NB4 (cell line): ENCODE measurements at regions not wholly inside any gene's neighbourhood (a gene's known extent, or its start where the extent isn't known, plus 50 kb on each side); places are given as distances from the start of the nearest gene placed in this dataset.

Experiments
- DNase-seq: peaks from one replicate; pipeline ENCODE4 v3.0.0; 2010; ENCODE audit warnings: low read depth
- H3K4me3 ChIP-seq: one replicate; pipeline ENCODE4 v1.5.1; 2011; ENCODE audit warnings: mild to moderate bottlenecking, low read depth, low read length, moderate library complexity
- MYC ChIP-seq: IDR thresholded peaks from 2 replicates; pipeline ENCODE4 v1.6.1; 2011; ENCODE audit warnings: low read depth, low read length
- POLR2A ChIP-seq: IDR thresholded peaks from 2 replicates; pipeline ENCODE4 v1.6.1; 2011; ENCODE audit warnings: mild to moderate bottlenecking; ENCODE audit not compliant: insufficient read length; ENCODE audit errors: extremely low read depth
- TF ChIP-seq, protein P1 (sequence below): IDR thresholded peaks from 2 replicates; pipeline ENCODE4 v1.6.1; 2011; ENCODE audit warnings: low read depth, low read length
- TF ChIP-seq, protein P2 (sequence below): IDR thresholded peaks from one replicate; pipeline ENCODE4 v1.5.1; 2012; ENCODE audit warnings: low read depth, low read length

DNA sequence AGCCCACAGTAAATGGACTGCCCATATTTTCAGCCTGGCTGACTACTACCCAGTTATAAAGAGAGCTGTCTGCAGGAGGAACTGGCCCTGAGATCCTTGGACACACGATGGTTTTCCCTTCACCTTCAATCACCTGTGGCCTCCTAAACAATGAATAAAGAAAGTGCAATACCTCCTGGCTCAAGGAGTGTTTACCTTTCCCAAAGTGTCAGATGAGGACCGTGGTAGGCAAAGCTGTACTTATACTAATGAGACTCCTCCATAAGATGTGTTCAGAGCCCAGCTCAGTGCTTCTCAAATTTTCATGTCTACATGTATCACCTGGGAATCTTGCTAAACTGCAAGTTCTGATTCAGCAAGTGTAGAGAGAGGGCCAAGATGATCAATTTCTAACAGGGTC, 284.5 kb upstream of the VLDLR start:
- H3K4me3 ChIP-seq, result no peak overlapping the region
- TF ChIP-seq POLR2A (no peak), MYC (no peak)
- TF ChIP-seq, protein P1, sequence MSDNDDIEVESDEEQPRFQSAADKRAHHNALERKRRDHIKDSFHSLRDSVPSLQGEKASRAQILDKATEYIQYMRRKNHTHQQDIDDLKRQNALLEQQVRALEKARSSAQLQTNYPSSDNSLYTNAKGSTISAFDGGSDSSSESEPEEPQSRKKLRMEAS, result no peak
- TF ChIP-seq, protein P2, sequence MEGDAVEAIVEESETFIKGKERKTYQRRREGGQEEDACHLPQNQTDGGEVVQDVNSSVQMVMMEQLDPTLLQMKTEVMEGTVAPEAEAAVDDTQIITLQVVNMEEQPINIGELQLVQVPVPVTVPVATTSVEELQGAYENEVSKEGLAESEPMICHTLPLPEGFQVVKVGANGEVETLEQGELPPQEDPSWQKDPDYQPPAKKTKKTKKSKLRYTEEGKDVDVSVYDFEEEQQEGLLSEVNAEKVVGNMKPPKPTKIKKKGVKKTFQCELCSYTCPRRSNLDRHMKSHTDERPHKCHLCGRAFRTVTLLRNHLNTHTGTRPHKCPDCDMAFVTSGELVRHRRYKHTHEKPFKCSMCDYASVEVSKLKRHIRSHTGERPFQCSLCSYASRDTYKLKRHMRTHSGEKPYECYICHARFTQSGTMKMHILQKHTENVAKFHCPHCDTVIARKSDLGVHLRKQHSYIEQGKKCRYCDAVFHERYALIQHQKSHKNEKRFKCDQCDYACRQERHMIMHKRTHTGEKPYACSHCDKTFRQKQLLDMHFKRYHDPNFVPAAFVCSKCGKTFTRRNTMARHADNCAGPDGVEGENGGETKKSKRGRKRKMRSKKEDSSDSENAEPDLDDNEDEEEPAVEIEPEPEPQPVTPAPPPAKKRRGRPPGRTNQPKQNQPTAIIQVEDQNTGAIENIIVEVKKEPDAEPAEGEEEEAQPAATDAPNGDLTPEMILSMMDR, result no peak
- DNase-seq, result no peak

DNA sequence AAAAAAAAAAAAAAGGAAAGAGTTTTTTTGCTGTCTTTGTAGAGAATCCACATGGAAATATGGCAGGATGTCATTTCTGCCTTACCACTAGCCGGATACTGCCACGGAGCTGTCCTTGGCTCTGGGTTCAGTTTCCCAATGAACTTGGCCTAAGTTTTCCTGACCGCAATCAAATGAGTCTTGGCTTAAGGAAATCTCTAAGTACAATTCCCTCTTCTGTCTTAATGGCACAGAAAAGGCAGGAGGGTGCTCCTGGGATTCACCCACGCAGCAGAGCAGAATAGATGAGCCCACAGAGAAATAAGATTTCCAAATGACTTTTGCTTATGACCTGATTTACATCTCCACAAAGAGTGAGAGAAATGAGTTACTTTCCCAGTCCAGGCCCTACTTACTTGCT, 284.0 kb upstream of the VLDLR start:
- no peak overlapping the region for H3K4me3 ChIP-seq
- TF ChIP-seq, protein P1, result no peak
- no peak for TF ChIP-seq POLR2A
- no peak for TF ChIP-seq MYC
- TF ChIP-seq, protein P2, result no peak
- DNase-seq, result no peak

DNA sequence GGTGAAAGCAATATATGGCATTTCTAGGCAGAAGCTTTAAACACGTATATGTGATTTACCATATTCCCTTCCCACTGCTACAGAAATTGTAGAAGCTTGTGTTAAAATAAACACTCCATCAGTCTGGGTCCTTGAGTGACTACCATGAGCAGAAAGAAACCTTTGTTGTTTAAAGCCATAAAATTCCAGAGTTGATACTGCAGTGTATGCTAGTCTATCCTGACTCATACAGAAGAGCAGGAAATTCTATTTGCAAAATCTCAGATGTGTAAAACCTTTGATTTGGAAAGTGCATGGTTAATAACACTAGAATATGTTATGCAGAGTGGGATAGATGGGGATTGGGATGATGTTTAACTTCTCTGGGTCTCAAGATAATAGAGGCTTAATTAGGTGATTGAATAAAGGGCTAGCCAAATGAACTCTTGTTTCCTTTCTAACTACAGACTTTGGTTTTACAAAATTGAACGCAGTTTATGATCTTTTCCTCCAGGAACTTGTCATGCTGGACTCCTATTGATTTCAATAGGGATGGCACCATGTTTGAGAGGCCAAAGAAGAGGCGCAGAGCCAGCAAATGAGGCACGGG, 282.7 kb upstream of the VLDLR start:
- DNase-seq, result no peak
- no peak overlapping the region for H3K4me3 ChIP-seq
- TF ChIP-seq, protein P1, result no peak
- TF ChIP-seq, protein P2, result no peak

DNA sequence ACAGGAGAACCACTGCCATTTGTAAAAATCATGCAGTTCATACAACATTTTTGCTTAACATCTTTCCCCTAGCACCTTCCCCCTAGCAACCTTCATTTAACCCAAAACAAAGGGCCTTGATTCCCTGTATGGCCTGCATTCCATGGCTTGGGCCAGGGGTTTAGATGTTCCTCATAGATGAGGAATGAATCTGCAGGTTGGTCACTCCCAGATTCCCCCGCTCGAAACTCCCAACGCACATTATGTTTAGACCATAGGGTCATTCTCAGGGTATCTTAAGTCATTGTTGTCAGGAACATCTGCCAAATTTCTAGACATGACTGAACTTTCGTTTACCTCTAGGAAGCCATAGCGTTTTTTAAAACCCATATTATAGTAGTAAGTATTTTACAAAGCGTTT, 282.2 kb upstream of the VLDLR start:
- TF ChIP-seq, protein P1, result no peak
- no peak for TF ChIP-seq POLR2A
- TF ChIP-seq, protein P2, result no peak
- no peak for TF ChIP-seq MYC
- no peak overlapping the region for H3K4me3 ChIP-seq
- no peak for DNase-seq

DNA sequence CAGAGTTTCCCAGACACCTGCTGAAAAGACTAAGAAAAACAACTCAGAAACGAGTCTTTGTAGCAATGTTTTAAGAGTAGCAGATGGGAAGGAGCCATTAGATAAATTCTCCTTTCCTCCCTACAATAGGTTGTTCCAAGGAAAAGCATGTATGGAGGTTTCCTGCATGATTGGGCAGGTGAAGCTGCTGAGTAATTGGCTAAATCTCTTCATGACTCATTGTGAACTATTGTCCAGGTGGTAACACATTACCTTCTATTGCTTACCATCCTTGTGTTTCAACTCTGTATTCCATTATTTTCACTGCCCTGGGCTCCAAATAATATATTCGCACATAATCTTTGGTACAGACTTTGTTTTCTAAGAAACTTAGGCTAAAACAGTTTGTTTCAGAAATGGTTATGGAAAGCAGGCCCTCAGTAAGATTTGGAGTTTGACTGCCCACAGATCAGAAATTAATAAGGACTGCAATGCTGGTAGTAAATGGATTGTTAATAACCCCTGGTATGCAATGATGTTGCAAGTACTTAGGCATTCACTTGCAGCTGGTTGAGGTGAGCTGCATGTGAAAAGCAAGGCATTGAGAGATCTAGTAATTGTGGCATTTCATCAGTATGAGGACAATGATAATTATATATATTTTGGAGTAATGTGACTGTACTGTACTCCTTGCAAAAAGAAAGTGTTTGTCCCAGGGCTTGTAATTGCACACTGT, 281.4 kb upstream of the VLDLR start:
- DNase-seq, result no peak
- TF ChIP-seq, protein P2, result no peak

DNA sequence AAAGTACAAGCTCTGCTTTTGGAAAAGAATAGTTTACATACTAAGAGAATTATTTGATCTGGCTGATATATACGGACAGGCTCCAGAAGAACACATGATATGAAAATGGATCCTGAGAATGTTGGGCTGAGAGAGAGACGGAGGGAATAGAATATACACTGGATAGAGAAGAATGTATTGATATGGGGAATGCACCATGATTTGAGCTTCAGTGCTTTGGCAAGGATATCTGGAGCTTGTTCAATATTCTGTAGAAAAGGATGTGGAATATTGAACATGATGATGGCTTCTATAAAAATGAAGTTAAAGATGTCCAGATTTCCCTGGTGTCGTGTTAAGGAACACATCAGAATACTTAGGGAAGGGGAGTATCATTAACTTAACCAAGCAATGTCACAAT, 280.5 kb upstream of the VLDLR start:
- TF ChIP-seq POLR2A (no peak), MYC (no peak)
- TF ChIP-seq, protein P1, result no peak
- TF ChIP-seq, protein P2, result no peak
- no peak overlapping the region for H3K4me3 ChIP-seq
- DNase-seq, result no peak

More for the DNA sequence above, 281.4 kb upstream of the VLDLR start:
- H3K4me3 ChIP-seq, result no peak overlapping the region
